ENCODE measurements at regions not wholly inside any gene's neighbourhood (a gene's known extent, or its start where the extent isn't known, plus 50 kb on each side); places are given as distances from the start of the nearest gene placed in this dataset.
"Not testable (repeated sequence)": the region's sequence is repeated elsewhere in the genome, so short reads cannot be mapped to it uniquely, and the experiment has no call there.

DNA sequence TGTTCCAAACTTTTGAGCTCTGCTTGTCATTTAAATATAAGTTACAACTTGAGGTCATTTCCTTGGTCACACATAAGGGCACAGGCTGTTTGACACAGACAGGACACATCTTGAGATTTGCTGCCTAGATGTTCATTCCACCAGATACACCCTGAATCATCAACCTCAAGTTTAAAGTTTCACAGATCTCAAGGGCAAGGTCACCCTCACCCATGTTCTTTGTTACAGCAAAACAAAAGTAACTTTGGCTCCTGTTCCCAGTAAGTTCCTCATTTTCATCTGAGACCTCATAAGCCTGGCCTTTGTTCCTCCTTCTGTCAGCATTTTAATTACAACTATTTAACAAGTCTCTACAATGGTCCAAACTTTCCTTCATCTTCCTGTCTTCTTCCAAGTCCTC, 106.7 kb upstream of the CTSV start:
- H2AFZ ChIP-seq (ENCODE audit: low read length); CTCF ChIA-PET; H3F3A ChIP-seq (ENCODE audit: low read length, unreplicated experiment); H3K79me2 ChIP-seq (ENCODE audit: low read length); BruUV-seq (replicated peaks); POLR2A ChIA-PET (ENCODE audit: unreplicated experiment); H4K20me1 ChIP-seq (ENCODE audit: low read length); ATAC-seq; H3K4me1 ChIP-seq (ENCODE audit: insufficient read depth, low read length); H3K9me2 ChIP-seq (replicated peaks; ENCODE audit: low read length); intact Hi-C loops (cut with micrococcal nuclease); H3K9ac ChIP-seq (ENCODE audit: low read length); DNase-seq; H3K36me3 ChIP-seq (ENCODE audit: low read depth, low read length); H3K27me3 ChIP-seq (ENCODE audit: low read length); H3K4me2 ChIP-seq (ENCODE audit: low read length); H3K4me3 ChIP-seq (ENCODE audit: low read length); H3K9me3 ChIP-seq (ENCODE audit: low read length); H3K27ac ChIP-seq (ENCODE audit: low read length): not testable (repeated sequence)

DNA sequence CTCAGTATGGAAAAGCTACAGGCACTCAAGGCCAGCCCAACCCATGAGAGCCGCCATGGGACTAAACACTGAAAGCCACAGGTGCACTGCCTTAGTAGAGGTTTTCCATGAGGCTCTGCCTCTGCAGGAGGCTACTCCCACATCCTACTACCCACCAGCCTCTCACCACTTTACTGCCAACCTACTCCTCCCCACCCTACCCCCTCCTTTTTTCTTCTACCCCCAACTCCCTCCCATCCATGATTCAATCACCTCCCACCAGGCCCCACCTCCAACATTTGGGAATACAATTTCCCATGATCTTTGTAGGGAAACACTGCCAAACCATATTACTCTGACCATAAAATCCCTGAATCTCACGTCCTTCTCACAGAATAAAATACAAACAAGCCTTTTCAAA, 101.6 kb upstream of the CTSV start:
- Histone ChIP-seq H3K9ac (ENCODE audit: low read length) (no peak overlapping the region), H3K9me3 (ENCODE audit: low read length) (no peaks in the 10 kb centered on the region), H3K27me3 (ENCODE audit: low read length) (no peaks in the 10 kb centered on the region), H3K4me2 (ENCODE audit: low read length) (no peak overlapping the region), H3K36me3 (ENCODE audit: low read depth, low read length) (no peaks in the 10 kb centered on the region), H3K27ac (ENCODE audit: low read length) (no peak overlapping the region), H3K9me2 (replicated peaks; ENCODE audit: low read length) (no peaks in the 10 kb centered on the region), H3K4me3 (ENCODE audit: low read length) (no peak overlapping the region), H3K79me2 (ENCODE audit: low read length) (no peaks in the 10 kb centered on the region), H4K20me1 (ENCODE audit: low read length) (no peaks in the 10 kb centered on the region), H3K4me1 (ENCODE audit: insufficient read depth, low read length) (no peaks in the 10 kb centered on the region), H3F3A (ENCODE audit: low read length, unreplicated experiment) (no peaks in the 10 kb centered on the region), H2AFZ (ENCODE audit: low read length) (no peak overlapping the region)
- BruUV-seq (replicated peaks): no TSS peak
- ChIA-PET POLR2A (ENCODE audit: unreplicated experiment) (no interaction called here), CTCF (no interaction called here)
- intact Hi-C loops (cut with micrococcal nuclease): no loop called here
- TF ChIP-seq, protein P1, sequence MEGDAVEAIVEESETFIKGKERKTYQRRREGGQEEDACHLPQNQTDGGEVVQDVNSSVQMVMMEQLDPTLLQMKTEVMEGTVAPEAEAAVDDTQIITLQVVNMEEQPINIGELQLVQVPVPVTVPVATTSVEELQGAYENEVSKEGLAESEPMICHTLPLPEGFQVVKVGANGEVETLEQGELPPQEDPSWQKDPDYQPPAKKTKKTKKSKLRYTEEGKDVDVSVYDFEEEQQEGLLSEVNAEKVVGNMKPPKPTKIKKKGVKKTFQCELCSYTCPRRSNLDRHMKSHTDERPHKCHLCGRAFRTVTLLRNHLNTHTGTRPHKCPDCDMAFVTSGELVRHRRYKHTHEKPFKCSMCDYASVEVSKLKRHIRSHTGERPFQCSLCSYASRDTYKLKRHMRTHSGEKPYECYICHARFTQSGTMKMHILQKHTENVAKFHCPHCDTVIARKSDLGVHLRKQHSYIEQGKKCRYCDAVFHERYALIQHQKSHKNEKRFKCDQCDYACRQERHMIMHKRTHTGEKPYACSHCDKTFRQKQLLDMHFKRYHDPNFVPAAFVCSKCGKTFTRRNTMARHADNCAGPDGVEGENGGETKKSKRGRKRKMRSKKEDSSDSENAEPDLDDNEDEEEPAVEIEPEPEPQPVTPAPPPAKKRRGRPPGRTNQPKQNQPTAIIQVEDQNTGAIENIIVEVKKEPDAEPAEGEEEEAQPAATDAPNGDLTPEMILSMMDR (conservative IDR thresholded peaks at IDR 0.05; ENCODE audit: low read depth, low read length): no peak
- TF ChIP-seq EZH2 (IDR thresholded peaks at IDR 0.05; ENCODE audit: low read length, unreplicated experiment) (no peak), EZH2phosphoT487 (IDR thresholded peaks at IDR 0.05; ENCODE audit: borderline replicate concordance, low read length) (no peak)
- DNase-seq (no peak), ATAC-seq (no peak)

DNA sequence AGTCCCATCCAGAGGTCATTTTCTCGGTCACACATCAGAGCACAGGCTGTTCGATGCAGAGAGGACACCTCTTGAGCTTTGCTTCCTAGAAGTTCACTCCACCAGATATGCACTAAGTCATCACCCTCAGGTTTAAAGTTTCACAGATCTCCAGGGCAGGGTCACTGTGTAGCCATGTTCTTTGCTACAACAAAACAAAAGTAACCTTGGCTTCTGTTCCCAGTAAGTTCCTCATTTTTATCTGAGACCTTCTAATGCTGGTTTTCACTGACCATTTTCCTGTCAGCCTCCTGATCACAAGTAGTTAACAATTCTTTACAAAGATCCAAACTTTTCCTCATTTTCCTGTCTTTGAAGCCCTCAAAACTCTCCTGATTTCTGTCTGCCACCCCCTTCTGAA, 97.5 kb upstream of the CTSV start:
- ATAC-seq: no peak
- H3K36me3 ChIP-seq (ENCODE audit: low read depth, low read length): no peaks in the 10 kb centered on the region
- ChIA-PET POLR2A (ENCODE audit: unreplicated experiment) (no interaction called here), CTCF (no interaction called here)
- H3K27me3 ChIP-seq (ENCODE audit: low read length): no peaks in the 10 kb centered on the region
- H3K9me3 ChIP-seq (ENCODE audit: low read length): no peaks in the 10 kb centered on the region
- H4K20me1 ChIP-seq (ENCODE audit: low read length): no peaks in the 10 kb centered on the region
- no peaks in the 10 kb centered on the region for H3K4me1 ChIP-seq (ENCODE audit: insufficient read depth, low read length)
- no peak overlapping the region for H2AFZ ChIP-seq (ENCODE audit: low read length)
- intact Hi-C loops (cut with micrococcal nuclease): no loop called here
- no peak overlapping the region for H3K4me2 ChIP-seq (ENCODE audit: low read length)
- H3K4me3 ChIP-seq (ENCODE audit: low read length): no peak overlapping the region
- H3K9ac ChIP-seq (ENCODE audit: low read length): no peak overlapping the region
- BruUV-seq (replicated peaks): no TSS peak
- H3K27ac ChIP-seq (ENCODE audit: low read length): no peak overlapping the region
- DNase-seq: no peak
- no peaks in the 10 kb centered on the region for H3K9me2 ChIP-seq (replicated peaks; ENCODE audit: low read length)
- no peaks in the 10 kb centered on the region for H3K79me2 ChIP-seq (ENCODE audit: low read length)
- TF ChIP-seq EZH2phosphoT487 (IDR thresholded peaks at IDR 0.05; ENCODE audit: borderline replicate concordance, low read length): no peak
- no peak for TF ChIP-seq EZH2 (IDR thresholded peaks at IDR 0.05; ENCODE audit: low read length, unreplicated experiment)
- TF ChIP-seq, protein P1 (conservative IDR thresholded peaks at IDR 0.05; ENCODE audit: low read depth, low read length): no peak
- no peaks in the 10 kb centered on the region for H3F3A ChIP-seq (ENCODE audit: low read length, unreplicated experiment)

DNA sequence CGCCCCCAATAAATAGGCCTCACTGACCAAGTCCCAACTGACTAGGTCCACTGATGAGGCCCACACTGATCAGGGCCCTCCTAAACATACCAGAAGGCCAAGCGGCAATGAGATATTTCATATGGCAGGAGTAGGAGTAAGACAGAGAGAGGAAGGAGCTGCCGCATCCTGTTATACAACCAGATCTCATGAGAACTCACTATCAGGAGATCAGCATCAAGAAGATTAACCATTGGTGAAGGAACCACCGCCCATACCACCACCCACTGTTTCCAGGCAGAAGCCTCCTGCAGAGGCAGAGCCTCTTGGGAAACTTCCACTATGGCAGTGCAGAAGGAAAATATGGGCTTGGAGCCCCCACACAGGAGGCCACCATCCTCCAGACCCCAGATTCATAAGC, 95.0 kb upstream of the CTSV start:
- BruUV-seq (replicated peaks); H3K27me3 ChIP-seq (ENCODE audit: low read length); H3K27ac ChIP-seq (ENCODE audit: low read length); H2AFZ ChIP-seq (ENCODE audit: low read length); ATAC-seq; H3K4me1 ChIP-seq (ENCODE audit: insufficient read depth, low read length); H3K4me3 ChIP-seq (ENCODE audit: low read length); POLR2A ChIA-PET (ENCODE audit: unreplicated experiment); H3K9me2 ChIP-seq (replicated peaks; ENCODE audit: low read length); H3K9ac ChIP-seq (ENCODE audit: low read length); H3F3A ChIP-seq (ENCODE audit: low read length, unreplicated experiment); DNase-seq; H3K36me3 ChIP-seq (ENCODE audit: low read depth, low read length); intact Hi-C loops (cut with micrococcal nuclease); H3K9me3 ChIP-seq (ENCODE audit: low read length); H4K20me1 ChIP-seq (ENCODE audit: low read length); H3K79me2 ChIP-seq (ENCODE audit: low read length); CTCF ChIA-PET; H3K4me2 ChIP-seq (ENCODE audit: low read length): not testable (repeated sequence)
